HepG2 (cell line): ENCODE measurements at regions not wholly inside any gene's neighbourhood (a gene's known extent, or its start where the extent isn't known, plus 50 kb on each side); places are given as distances from the start of the nearest gene placed in this dataset.

Source experiments
- ATAC-seq: fragments of 200-7000 bp; cut with Tn5 transposase; 3 replicates; pipeline ENCODE4 v1.9.1; 2020; ENCODE audit warnings: mild to moderate bottlenecking, moderate library complexity
- BruUV-seq: library from RNA; stranded (reverse); fragments of 400-500 nt; replicated peaks from 2 replicates; lab custom pipeline; 2021; lab: Mats Ljungman, UMichigan
- CTCF ChIA-PET: fragments of 300-600 bp; formaldehyde crosslinking; extraction: SDS; loops from one replicate; lab custom pipeline; 2021; ENCODE audit warnings: low total read pairs, inconsistent platforms, low intra/inter-chr PET ratio; lab: Yijun Ruan, JAX
- POLR2A ChIA-PET: fragments of 350-600 bp; sonication (Branson Sonifier 250); formaldehyde crosslinking; loops from one replicate; lab custom pipeline; 2020; ENCODE audit warnings: antibody characterized with exemption, inconsistent platforms; lab: Yijun Ruan, JAX
- DNase-seq: peaks from one replicate; pipeline ENCODE4 v3.0.0-alpha.2; 2015; ENCODE audit warnings: low spot score
- FAIRE-seq: peaks from 3 replicates; lab custom pipeline; 2011; peaks lifted over from hg19 to GRCh38; lab: Jason Lieb, UNC
- H2AFZ ChIP-seq: one replicate; pipeline ENCODE4 v1.6.1; 2011; ENCODE audit warnings: low read length, inconsistent platforms
- H3K27ac ChIP-seq: fragments of 300-600 bp; 3 replicates; pipeline ENCODE4 v1.8.0; 2011; ENCODE audit warnings: mixed run types, mild to moderate bottlenecking, mixed read lengths, low read length, inconsistent platforms; ENCODE audit not compliant: insufficient read depth; ENCODE audit errors: extremely low read length
- H3K27me3 ChIP-seq, 2 experiments: fragments of 200-600 bp in 1 of 2; 2 replicates in 1 of 2; 3 replicates in 1 of 2; pipeline versions ENCODE4 v1.6.0 to v1.8.0; 2011; ENCODE audit warnings: low read length in 2 of 2, mild to moderate bottlenecking in 2 of 2, moderate library complexity in 2 of 2, inconsistent platforms in 1 of 2; ENCODE audit not compliant: insufficient read depth in 2 of 2, control insufficient read depth in 1 of 2
- H3K36me3 ChIP-seq, 2 experiments: fragments of 200-600 bp in 1 of 2; replicated peaks in 1 of 2; 2 replicates in 1 of 2; 3 replicates in 1 of 2; pipeline versions ENCODE4 v1.5.1 to v1.8.0; 2011; ENCODE audit warnings: low read length in 2 of 2, inconsistent platforms in 1 of 2; ENCODE audit not compliant: insufficient read depth in 2 of 2, control insufficient read depth in 1 of 2
- H3K4me1 ChIP-seq: 2 replicates; pipeline ENCODE4 v1.5.1; 2012; ENCODE audit warnings: low read length, inconsistent platforms; ENCODE audit not compliant: insufficient read depth
- H3K4me2 ChIP-seq: 2 replicates; pipeline ENCODE4 v1.6.0; 2011; ENCODE audit warnings: low read depth, low read length, inconsistent platforms
- H3K4me3 ChIP-seq, 3 experiments: fragments of 200-600 bp in 1 of 3; sonication (generic), shearing (Covaris generic) in 1 of 3; replicated peaks in 1 of 3; 2 replicates each; pipeline ENCODE4 v1.5.1; 2011 to 2016; ENCODE audit warnings: low read length in 3 of 3, inconsistent platforms in 2 of 3, low read depth in 2 of 3, mild to moderate bottlenecking in 2 of 3, control low read depth in 1 of 3, mixed read lengths in 1 of 3; ENCODE audit not compliant: insufficient read depth in 1 of 3
- H3K79me2 ChIP-seq: one replicate; pipeline ENCODE4 v1.6.1; 2011; ENCODE audit warnings: low read length, inconsistent platforms; ENCODE audit not compliant: insufficient read depth
- H3K9ac ChIP-seq: 2 replicates; pipeline ENCODE4 v1.6.0; 2011; ENCODE audit warnings: mild to moderate bottlenecking, low read depth, low read length, inconsistent platforms; ENCODE audit not compliant: insufficient read depth
- H3K9me3 ChIP-seq: 2 replicates; pipeline ENCODE4 v1.5.1; 2012; ENCODE audit warnings: mild to moderate bottlenecking, low read length
- H4K20me1 ChIP-seq: 2 replicates; pipeline ENCODE4 v1.6.0; 2011; ENCODE audit warnings: inconsistent platforms, mild to moderate bottlenecking, low read length, moderate library complexity; ENCODE audit not compliant: insufficient read depth
- CREB1 ChIP-seq, 2 experiments: fragments of 450-650 bp in 1 of 2; IDR thresholded peaks; 2 replicates each; pipeline ENCODE4 v1.6.1; 2016 to 2017; ENCODE audit warnings: control low read depth in 1 of 2, mild to moderate bottlenecking in 1 of 2, missing compliant biosample characterization in 1 of 2, missing genetic modification characterization in 1 of 2
- HNF4G ChIP-seq, 2 experiments: sonication (generic) in 1 of 2; formaldehyde crosslinking in 1 of 2; IDR thresholded peaks; 2 replicates each; pipeline versions ENCODE4 v1.4.0 to v1.6.1; 2011 to 2020; ENCODE audit warnings: borderline replicate concordance in 2 of 2, low read depth in 2 of 2, mild to moderate bottlenecking in 2 of 2, low read length in 1 of 2, missing genetic modification reagents in 1 of 2, moderate library complexity in 1 of 2
- NR3C1 ChIP-seq: sonication (generic); formaldehyde crosslinking; IDR thresholded peaks from 2 replicates; pipeline ENCODE4 v1.4.0; 2020; ENCODE audit warnings: missing genetic modification reagents
- PATZ1 ChIP-seq: sonication (generic); formaldehyde crosslinking; IDR thresholded peaks from 2 replicates; pipeline ENCODE4 v1.4.0; 2020; ENCODE audit warnings: missing genetic modification reagents
- POLR2A ChIP-seq, 2 experiments: IDR thresholded peaks; 2 replicates each; pipeline ENCODE4 v1.6.1; 2011; ENCODE audit warnings: low read depth in 2 of 2, low read length in 2 of 2, mild to moderate bottlenecking in 1 of 2, moderate library complexity in 1 of 2; ENCODE audit not compliant: insufficient read depth in 1 of 2
- REXO4 ChIP-seq: sonication (generic); formaldehyde crosslinking; IDR thresholded peaks from 2 replicates; pipeline ENCODE4 v1.8.0; 2022; ENCODE audit warnings: missing genetic modification reagents, mild to moderate bottlenecking, borderline replicate concordance
- SATB2 ChIP-seq: sonication (generic); formaldehyde crosslinking; IDR thresholded peaks from 2 replicates; pipeline ENCODE4 v1.5.0; 2020; ENCODE audit warnings: missing genetic modification reagents
- SMAD1 ChIP-seq: sonication (generic); formaldehyde crosslinking; IDR thresholded peaks from 2 replicates; pipeline ENCODE4 v1.4.0; 2020; ENCODE audit warnings: missing genetic modification reagents, low read depth, mild to moderate bottlenecking, borderline replicate concordance
- SOX5 ChIP-seq: IDR thresholded peaks from 2 replicates; pipeline ENCODE4 v1.6.1; 2016; ENCODE audit warnings: borderline replicate concordance
- ZNF251 ChIP-seq: sonication (generic); formaldehyde crosslinking; IDR thresholded peaks from 2 replicates; pipeline ENCODE4 v1.9.0; 2021; ENCODE audit warnings: mild to moderate bottlenecking, missing genetic modification reagents
- ZNF253 ChIP-seq: sonication (generic); formaldehyde crosslinking; IDR thresholded peaks from 2 replicates; pipeline ENCODE4 v1.8.0; 2022; ENCODE audit warnings: mild to moderate bottlenecking, missing genetic modification reagents, borderline replicate concordance
- ZNF263 ChIP-seq: sonication (generic); formaldehyde crosslinking; IDR thresholded peaks from 2 replicates; pipeline ENCODE4 v1.4.0; 2020; ENCODE audit warnings: missing genetic modification reagents
- ZNF629 ChIP-seq: sonication (generic); formaldehyde crosslinking; conservative IDR thresholded peaks from 2 replicates; pipeline ENCODE4 v1.5.0; 2020; ENCODE audit warnings: missing genetic modification reagents
- ZNF782 ChIP-seq: sonication (generic); formaldehyde crosslinking; IDR thresholded peaks from 2 replicates; pipeline ENCODE4 v1.4.0; 2020; ENCODE audit warnings: missing genetic modification reagents, mild to moderate bottlenecking, borderline replicate concordance
- whole genome bisulfite sequencing: methylation state at CpG from one replicate; pipeline ENCODE4 v1.1.6; 2017; ENCODE audit warnings: low lambda C conversion rate; 5-methylcytosine and 5-hydroxymethylcytosine counted together
- in situ Hi-C: cut with HindIII; loops from 2 replicates; pipeline ENCODE4 v1.10.0; 2017; ENCODE audit warnings: low pct_unique_long_range_greater_than_20kb; ENCODE audit not compliant: extremely low pct_ligation_motif_present
- intact Hi-C: fragments of 100-400 bp; cut with micrococcal nuclease; formaldehyde crosslinking; loops from one replicate; pipeline ENCODE4 v1.10.0; 2022; ENCODE audit not compliant: unreplicated experiment
- TF ChIP-seq, protein P1 (sequence below): sonication (generic); formaldehyde crosslinking; conservative IDR thresholded peaks from 2 replicates; pipeline ENCODE4 v1.8.0; 2022; ENCODE audit warnings: mild to moderate bottlenecking, moderate library complexity, missing genetic modification reagents
- TF ChIP-seq, protein P2 (sequence below): sonication (generic); formaldehyde crosslinking; conservative IDR thresholded peaks from 2 replicates; pipeline ENCODE4 v1.8.0; 2022; ENCODE audit warnings: low read depth, missing genetic modification reagents

DNA sequence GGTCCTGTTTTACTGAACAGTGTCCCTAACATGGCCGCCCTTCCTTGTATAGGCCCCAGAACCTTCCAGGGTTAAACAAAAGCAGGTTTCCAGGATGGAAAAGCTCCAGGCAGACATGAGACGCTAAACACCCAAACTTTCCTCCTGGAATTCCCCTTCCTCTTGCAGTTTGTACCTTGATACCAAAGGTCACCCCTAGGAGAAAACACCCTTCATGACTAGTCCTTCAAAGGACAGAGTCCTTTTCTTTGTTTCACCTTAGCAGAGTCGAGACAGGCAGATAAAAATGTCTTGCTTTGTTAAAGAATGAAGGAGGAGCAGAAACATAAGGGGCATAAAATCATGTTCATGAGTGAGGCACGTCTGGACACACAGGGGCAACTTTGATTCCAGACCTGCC lies 247.5 kb downstream of the BCOR start:
- no peak for ATAC-seq
- intact Hi-C loops, result no loop called here
- POLR2A ChIA-PET, result no interaction called here
- DNase-seq, result no peak
- no peak overlapping the region for H3K9ac ChIP-seq
- H3K4me3 ChIP-seq, result no peak overlapping the region
- in situ Hi-C loops, result no loop called here
- H4K20me1 ChIP-seq, result no peaks in the 10 kb centered on the region
- H3K4me2 ChIP-seq, result no peak overlapping the region
- CTCF ChIA-PET, result no interaction called here
- no peaks in the 10 kb centered on the region for H3K9me3 ChIP-seq
- H3K27me3 ChIP-seq, result no peaks in the 10 kb centered on the region
- no TSS peak for BruUV-seq
- no peaks in the 10 kb centered on the region for H3K36me3 ChIP-seq
- no peak overlapping the region for H3K27ac ChIP-seq
- no peaks in the 10 kb centered on the region for H3K79me2 ChIP-seq
- H2AFZ ChIP-seq, result no peak overlapping the region
- TF ChIP-seq HNF4G (IDR thresholded peaks at IDR 0.05; ENCODE audit: borderline replicate concordance, low read depth, low read length), result no peak
- TF ChIP-seq HNF4G (CRISPR knock-in tag; IDR thresholded peaks at IDR 0.05; ENCODE audit: borderline replicate concordance, low read depth), result no peak
- TF ChIP-seq SMAD1, result no peak
- no peak for TF ChIP-seq ZNF253 (CRISPR knock-in tag)
- TF ChIP-seq, protein P1, sequence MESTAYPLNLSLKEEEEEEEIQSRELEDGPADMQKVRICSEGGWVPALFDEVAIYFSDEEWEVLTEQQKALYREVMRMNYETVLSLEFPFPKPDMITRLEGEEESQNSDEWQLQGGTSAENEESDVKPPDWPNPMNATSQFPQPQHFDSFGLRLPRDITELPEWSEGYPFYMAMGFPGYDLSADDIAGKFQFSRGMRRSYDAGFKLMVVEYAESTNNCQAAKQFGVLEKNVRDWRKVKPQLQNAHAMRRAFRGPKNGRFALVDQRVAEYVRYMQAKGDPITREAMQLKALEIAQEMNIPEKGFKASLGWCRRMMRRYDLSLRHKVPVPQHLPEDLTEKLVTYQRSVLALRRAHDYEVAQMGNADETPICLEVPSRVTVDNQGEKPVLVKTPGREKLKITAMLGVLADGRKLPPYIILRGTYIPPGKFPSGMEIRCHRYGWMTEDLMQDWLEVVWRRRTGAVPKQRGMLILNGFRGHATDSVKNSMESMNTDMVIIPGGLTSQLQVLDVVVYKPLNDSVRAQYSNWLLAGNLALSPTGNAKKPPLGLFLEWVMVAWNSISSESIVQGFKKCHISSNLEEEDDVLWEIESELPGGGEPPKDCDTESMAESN, result no peak
- no peak for TF ChIP-seq ZNF629 (CRISPR knock-in tag)
- no peak for TF ChIP-seq ZNF782
- TF ChIP-seq, protein P2, sequence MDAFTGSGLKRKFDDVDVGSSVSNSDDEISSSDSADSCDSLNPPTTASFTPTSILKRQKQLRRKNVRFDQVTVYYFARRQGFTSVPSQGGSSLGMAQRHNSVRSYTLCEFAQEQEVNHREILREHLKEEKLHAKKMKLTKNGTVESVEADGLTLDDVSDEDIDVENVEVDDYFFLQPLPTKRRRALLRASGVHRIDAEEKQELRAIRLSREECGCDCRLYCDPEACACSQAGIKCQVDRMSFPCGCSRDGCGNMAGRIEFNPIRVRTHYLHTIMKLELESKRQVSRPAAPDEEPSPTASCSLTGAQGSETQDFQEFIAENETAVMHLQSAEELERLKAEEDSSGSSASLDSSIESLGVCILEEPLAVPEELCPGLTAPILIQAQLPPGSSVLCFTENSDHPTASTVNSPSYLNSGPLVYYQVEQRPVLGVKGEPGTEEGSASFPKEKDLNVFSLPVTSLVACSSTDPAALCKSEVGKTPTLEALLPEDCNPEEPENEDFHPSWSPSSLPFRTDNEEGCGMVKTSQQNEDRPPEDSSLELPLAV (CRISPR knock-in tag), result no peak
- TF ChIP-seq PATZ1 (CRISPR knock-in tag), result no peak
- TF ChIP-seq POLR2A (IDR thresholded peaks at IDR 0.05; ENCODE audit: insufficient read depth in 1 of 2, low read depth in 2 of 2, low read length in 2 of 2), result no peak
- no peak for TF ChIP-seq NR3C1
- TF ChIP-seq ZNF263 (CRISPR knock-in tag), result no peak
- TF ChIP-seq SOX5 (CRISPR knock-in tag), result no peak
- TF ChIP-seq CREB1 (IDR thresholded peaks at IDR 0.05), result no peak
- TF ChIP-seq CREB1 (CRISPR knock-in tag; IDR thresholded peaks at IDR 0.05), result no peak
- TF ChIP-seq SATB2 (CRISPR knock-in tag), result no peak
- no peak for TF ChIP-seq REXO4 (CRISPR knock-in tag)
- no peak for TF ChIP-seq ZNF251 (CRISPR knock-in tag)
- 8% methylated on average over 2 of the region's 4 CpGs for WGBS
- no peaks in the 10 kb centered on the region for H3K4me1 ChIP-seq
- no peak for FAIRE-seq
